Thyroid gland (tissue), 4 donors: ENCODE measurements at regions not wholly inside any gene's neighbourhood (a gene's known extent, or its start where the extent isn't known, plus 50 kb on each side); places are given as distances from the start of the nearest gene placed in this dataset.

Source experiments
- CTCF ChIP-seq, 6 experiments: fragments of 200-600 bp in 3 of 6; fragments of 450-650 bp in 3 of 6; sonication (generic) in 3 of 6; IDR thresholded peaks; one replicate each; pipeline ENCODE4 v1.5.1; 2016 to 2019; ENCODE audit warnings: antibody characterized with exemption in 6 of 6, mild to moderate bottlenecking in 2 of 6, inconsistent platforms in 1 of 6, moderate library complexity in 1 of 6
- POLR2A ChIP-seq, 2 donors: fragments of 450-650 bp; IDR thresholded peaks; one replicate each; pipeline ENCODE4 v1.6.1; 2017; ENCODE audit warnings: antibody characterized with exemption in 2 of 2, mild to moderate bottlenecking in 2 of 2, moderate library complexity in 1 of 2

- TF ChIP-seq CTCF (IDR thresholded peaks at IDR 0.05) (no peak), POLR2A (IDR thresholded peaks at IDR 0.05) (no peak)
These were observed 95.3 kb downstream of the UFM1 start for GRCh38 chr13:38444904-38445303.
